Heart right ventricle (tissue), 16 donors: ENCODE measurements at regions not wholly inside any gene's neighbourhood (a gene's known extent, or its start where the extent isn't known, plus 50 kb on each side); places are given as distances from the start of the nearest gene placed in this dataset.

Experiments
- ATAC-seq, 8 donors: fragments of 200-7000 bp; cut with Tn5 transposase; one replicate each; pipeline ENCODE4 v1.9.1; 2020; ENCODE audit warnings: mild to moderate bottlenecking in 8 of 8, moderate library complexity in 8 of 8, moderate number of reproducible peaks in 1 of 8
- DNase-seq, 2 donors: peaks; one replicate each; pipeline ENCODE4 v3.0.0-alpha.2; 2020
- H3K27ac ChIP-seq, 10 donors: fragments of 200-600 bp; sonication (generic) in 2 of 10; one replicate each; pipeline versions ENCODE4 v1.5.0 to v1.8.0; 2020 to 2022; ENCODE audit warnings: mild to moderate bottlenecking in 3 of 10
- H3K27me3 ChIP-seq, 7 donors: fragments of 200-600 bp; one replicate each; pipeline ENCODE4 v1.8.0; 2021 to 2022; ENCODE audit warnings: mild to moderate bottlenecking in 2 of 7
- H3K36me3 ChIP-seq, 9 donors: fragments of 200-600 bp; sonication (generic) in 1 of 9; one replicate each; pipeline versions ENCODE4 v1.5.0 to v1.8.0; 2020 to 2022; ENCODE audit warnings: mild to moderate bottlenecking in 2 of 9
- H3K4me1 ChIP-seq, 9 donors: fragments of 200-600 bp; sonication (generic) in 1 of 9; one replicate each; pipeline versions ENCODE4 v1.5.0 to v1.8.0; 2020 to 2022; ENCODE audit warnings: mild to moderate bottlenecking in 4 of 9
- H3K4me3 ChIP-seq, 10 donors: fragments of 200-600 bp; sonication (generic) in 2 of 10; one replicate each; pipeline versions ENCODE4 v1.5.0 to v1.8.0; 2020 to 2022; ENCODE audit warnings: mild to moderate bottlenecking in 7 of 10, moderate library complexity in 2 of 10
- H3K9me3 ChIP-seq, 11 donors: fragments of 200-600 bp in 10 of 11; sonication (generic) in 2 of 11; one replicate each; pipeline versions ENCODE4 v1.5.0 to v1.8.0; 2013 to 2022; ENCODE audit warnings: mild to moderate bottlenecking in 2 of 11, control low read depth in 1 of 11, moderate library complexity in 1 of 11
- WGBS, 2 donors: extraction: QIAGEN DNeasy Blood & Tissue Kit; methylation state at CpG; one replicate each; pipeline ENCODE4 v1.1.7; 2013; ENCODE audit warnings: inconsistent platforms in 1 of 2; 5-methylcytosine and 5-hydroxymethylcytosine counted together
- intact Hi-C, 10 donors: fragments of 100-400 bp; cut with DNase I; formaldehyde crosslinking; loops; one replicate each; pipeline versions ENCODE4 v1.11.1 to v1.14.2; 2022
- TF ChIP-seq, protein P1 (sequence below), 9 donors: fragments of 200-600 bp; sonication (generic) in 2 of 9; IDR thresholded peaks; one replicate each; pipeline versions ENCODE4 v1.5.0 to v1.8.0; 2021 to 2022; ENCODE audit warnings: antibody characterized with exemption in 9 of 9, mild to moderate bottlenecking in 5 of 9, moderate library complexity in 1 of 9
- donor health status: Arrhythmogenic right ventricular cardiomyopathy.
- donor health status: ischemic (EF 13 %, LVEDD 7.1; RV severe dilation, severe dysfunction).
- donor health status: healthy with polysubstance abuse.
- donor health status: DM: no; HTN: yes; CAD: no.
- donor health status: DM: no; HTN: no; CAD: no.
- donor health status: ischemic (EF 25% LVEDD 6.9; RV normal size, moderate dysfunction).
- donor health status: ischemic (EF 25% LVEDD 5.7; RV mildly dilated, moderate dysfunction).
- donor health status: healthy.
- donor health status: DM: yes; HTN: yes; CAD: no.
- donor health status: Ischemic cardiomyopathy.
- donor health status: ischemic (EF 35%, LVEDD 5.7; RV mildly dilated, moderate dysfunction).
- donor health status: nonischemic (EF 11% LVEDD 7.7; RV severe dilation, severe dysfunction).
- donor health status: DM: yes; HTN: yes; CAD: no.
- donor health status: PGD.
- donor health status: ischemic (EF 29% LVEDD 5.4; RV normal size, mild dysfunction).
- donor health status: nonischemic (EF 23%, LVEDD 6.1; RV moderate dilation, normal function).

- TF ChIP-seq, protein P1, sequence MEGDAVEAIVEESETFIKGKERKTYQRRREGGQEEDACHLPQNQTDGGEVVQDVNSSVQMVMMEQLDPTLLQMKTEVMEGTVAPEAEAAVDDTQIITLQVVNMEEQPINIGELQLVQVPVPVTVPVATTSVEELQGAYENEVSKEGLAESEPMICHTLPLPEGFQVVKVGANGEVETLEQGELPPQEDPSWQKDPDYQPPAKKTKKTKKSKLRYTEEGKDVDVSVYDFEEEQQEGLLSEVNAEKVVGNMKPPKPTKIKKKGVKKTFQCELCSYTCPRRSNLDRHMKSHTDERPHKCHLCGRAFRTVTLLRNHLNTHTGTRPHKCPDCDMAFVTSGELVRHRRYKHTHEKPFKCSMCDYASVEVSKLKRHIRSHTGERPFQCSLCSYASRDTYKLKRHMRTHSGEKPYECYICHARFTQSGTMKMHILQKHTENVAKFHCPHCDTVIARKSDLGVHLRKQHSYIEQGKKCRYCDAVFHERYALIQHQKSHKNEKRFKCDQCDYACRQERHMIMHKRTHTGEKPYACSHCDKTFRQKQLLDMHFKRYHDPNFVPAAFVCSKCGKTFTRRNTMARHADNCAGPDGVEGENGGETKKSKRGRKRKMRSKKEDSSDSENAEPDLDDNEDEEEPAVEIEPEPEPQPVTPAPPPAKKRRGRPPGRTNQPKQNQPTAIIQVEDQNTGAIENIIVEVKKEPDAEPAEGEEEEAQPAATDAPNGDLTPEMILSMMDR (IDR thresholded peaks at IDR 0.05) = no peak
- Histone ChIP-seq H3K9me3 (peaks cover 0 to 7% (median 0%) of the 10 kb centered on the region in 11 donors), H3K4me3 (no peak overlapping the region), H3K4me1 (no peaks in the 10 kb centered on the region), H3K27ac (no peak overlapping the region), H3K27me3 (no peaks in the 10 kb centered on the region), H3K36me3 (no peaks in the 10 kb centered on the region)
- intact Hi-C loops = no loop called here
- ATAC-seq (no peak), DNase-seq (no peak)
These were observed 923.0 kb downstream of the REEP3 start for GRCh38 chr10:64444163-64444562.

DNA sequence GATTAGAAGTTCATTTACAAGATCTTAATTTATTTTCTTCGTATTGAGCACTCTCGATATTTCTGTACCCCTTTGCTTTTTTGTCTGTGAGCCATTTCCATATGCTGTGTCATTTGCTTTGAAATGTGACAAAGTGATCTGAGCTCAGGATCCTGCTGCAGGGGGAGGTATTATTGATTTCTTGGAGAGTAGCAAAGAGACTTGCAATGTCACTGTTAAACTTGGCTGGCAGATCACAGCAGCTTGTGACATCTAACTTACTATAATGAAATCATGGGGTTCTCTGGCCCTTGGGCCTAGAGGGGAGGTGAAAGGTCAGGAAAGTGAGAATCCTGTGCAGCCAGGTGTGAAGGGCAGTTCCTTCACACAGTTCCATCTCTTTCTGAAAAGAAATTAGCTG is 923.4 kb downstream of the REEP3 start:
- Histone ChIP-seq H3K4me1 (no peaks in the 10 kb centered on the region), H3K27me3 (no peaks in the 10 kb centered on the region), H3K27ac (no peak overlapping the region), H3K9me3 (peaks cover 0 to 7% (median 0%) of the 10 kb centered on the region in 11 donors), H3K36me3 (no peaks in the 10 kb centered on the region), H3K4me3 (no peak overlapping the region)
- DNase-seq (no peak), ATAC-seq (no peak)
- 95% methylated on average over 2 of the region's 2 CpGs for WGBS, 2 donors
- intact Hi-C loops = no loop called here
- TF ChIP-seq, protein P1 (IDR thresholded peaks at IDR 0.05) = no peak

GRCh38 chr10:64449603-64450002 is 928.4 kb downstream of the REEP3 start:
- Histone ChIP-seq H3K27me3 (no peaks in the 10 kb centered on the region), H3K4me3 (no peak overlapping the region), H3K4me1 (no peaks in the 10 kb centered on the region), H3K36me3 (no peaks in the 10 kb centered on the region), H3K9me3 (peaks cover 0 to 18% (median 0%) of the 10 kb centered on the region in 11 donors), H3K27ac (no peak overlapping the region)
- ATAC-seq (no peak), DNase-seq (no peak)
- intact Hi-C loops = no loop called here
- TF ChIP-seq, protein P1 (IDR thresholded peaks at IDR 0.05) = no peak

DNA sequence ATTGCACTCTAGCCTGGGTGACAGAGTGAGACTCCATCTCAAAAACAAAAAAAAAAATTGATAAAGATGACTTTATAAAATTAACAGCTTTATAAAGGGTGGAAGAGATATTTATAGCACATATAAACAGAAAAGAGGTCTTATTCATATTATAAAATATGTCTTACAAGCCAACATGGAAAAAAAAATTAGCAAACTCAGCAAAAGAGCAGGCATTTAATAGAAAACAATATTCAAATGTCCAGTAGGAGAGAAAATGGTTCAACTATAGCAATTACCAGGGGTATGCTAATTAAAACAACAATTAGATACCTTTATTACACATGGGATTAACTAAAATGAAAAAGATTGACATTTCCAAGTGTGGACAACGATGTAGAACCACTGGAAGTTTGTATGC is 929.1 kb downstream of the REEP3 start:
- Histone ChIP-seq H3K36me3 (no peaks in the 10 kb centered on the region), H3K9me3 (peaks cover 0 to 18% (median 0%) of the 10 kb centered on the region in 11 donors), H3K27ac (no peak overlapping the region), H3K4me1 (no peaks in the 10 kb centered on the region), H3K27me3 (no peaks in the 10 kb centered on the region), H3K4me3 (no peak overlapping the region)
- ATAC-seq (no peak), DNase-seq (no peak)
- intact Hi-C loops = no loop called here
- WGBS, 2 donors = 61 to 76% methylated on average over 1 of the region's 1 CpG
- TF ChIP-seq, protein P1 (IDR thresholded peaks at IDR 0.05) = no peak

- H3K4me3 ChIP-seq = no peak overlapping the region
- WGBS, 2 donors = 92 to 94% methylated on average over 1 of the region's 1 CpG
- intact Hi-C loops = no loop called here
- H3K36me3 ChIP-seq = no peaks in the 10 kb centered on the region
- ATAC-seq (no peak), DNase-seq (no peak)
- no peaks in the 10 kb centered on the region for H3K27me3 ChIP-seq
- TF ChIP-seq, protein P1 (IDR thresholded peaks at IDR 0.05) = no peak
- no peak overlapping the region for H3K27ac ChIP-seq
- H3K4me1 ChIP-seq = no peaks in the 10 kb centered on the region
- peaks cover 0 to 11% (median 0%) of the 10 kb centered on the region in 11 donors for H3K9me3 ChIP-seq
These were observed 933.8 kb downstream of the REEP3 start for GRCh38 chr10:64454962-64455361.
